CD4-positive, alpha-beta T cell treated with Interleukin-17A for 1 hour (primary cell): ENCODE measurements at regions not wholly inside any gene's neighbourhood (a gene's known extent, or its start where the extent isn't known, plus 50 kb on each side); places are given as distances from the start of the nearest gene placed in this dataset.

Experiments used
- DNase-seq: peaks from one replicate; pipeline ENCODE4 v3.0.0-alpha.2; 2020

DNA sequence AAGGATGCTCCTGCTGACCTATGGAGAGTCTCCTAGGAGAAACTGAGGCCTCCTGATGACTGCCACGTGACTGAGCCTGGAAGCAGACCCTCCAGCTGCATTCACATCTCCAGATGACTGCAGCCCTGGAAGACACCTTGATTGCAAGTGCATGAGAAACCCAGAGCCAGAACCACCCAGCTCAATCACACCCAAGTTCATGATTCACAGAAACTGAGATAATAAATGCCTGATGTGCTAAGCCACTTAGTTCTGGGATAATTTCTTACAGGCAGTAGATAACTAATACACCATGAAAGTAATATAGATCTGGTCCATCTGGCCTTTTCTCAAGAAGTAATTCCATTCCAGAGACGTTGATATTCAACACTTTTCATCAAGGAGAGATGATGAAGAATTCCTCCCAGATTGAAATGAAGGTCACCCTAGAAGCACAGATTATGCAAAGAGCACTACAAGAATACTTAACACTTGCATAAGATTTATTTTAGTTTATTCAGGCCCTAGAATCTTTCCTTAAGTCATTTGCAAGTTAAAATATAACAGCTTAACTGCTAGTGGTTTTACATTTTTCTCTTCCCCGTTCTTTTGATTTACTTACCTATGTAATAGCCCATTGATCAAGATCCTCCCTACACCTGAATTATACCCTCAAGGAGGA, 208.2 kb upstream of the INHBA start:
- DNase-seq = no peak

DNA sequence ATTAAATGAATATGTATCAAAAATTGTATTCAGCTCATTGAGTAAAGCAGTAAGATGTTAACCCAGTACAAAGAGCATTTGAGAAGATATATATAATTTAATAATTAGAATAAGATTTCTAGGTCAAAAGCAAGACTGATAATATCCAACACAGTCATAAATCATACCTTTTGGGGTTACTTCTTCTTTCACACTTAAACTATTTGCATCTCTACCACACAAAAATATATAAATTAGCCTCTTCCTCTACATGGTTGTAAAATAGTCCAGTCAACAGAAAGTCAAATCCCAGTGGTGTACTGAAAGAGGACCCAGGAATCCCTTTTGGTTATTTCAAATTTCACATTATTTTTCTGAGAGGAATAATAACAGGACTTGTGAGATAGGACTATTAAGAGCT, 204.6 kb upstream of the INHBA start:
- DNase-seq = no peak

DNA sequence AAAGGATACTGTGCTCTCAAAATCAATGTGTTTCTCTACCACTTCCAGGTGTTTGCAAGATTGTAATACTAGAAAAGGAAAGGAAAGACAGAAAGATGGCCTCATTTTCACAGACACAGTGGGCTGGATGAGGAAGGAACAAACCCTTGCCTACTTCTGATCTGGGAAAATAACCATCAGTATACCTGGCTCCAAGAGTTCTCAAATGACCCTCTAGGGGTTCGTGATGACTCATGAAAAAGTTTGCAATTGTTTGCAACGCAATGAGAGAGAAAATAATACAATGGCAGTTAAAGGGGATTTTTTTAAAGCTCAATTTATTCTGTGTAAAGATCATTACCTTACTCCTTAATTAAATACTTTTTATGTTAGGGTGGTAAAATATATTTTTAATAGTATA, 197.6 kb upstream of the INHBA start:
- no peak for DNase-seq

DNA sequence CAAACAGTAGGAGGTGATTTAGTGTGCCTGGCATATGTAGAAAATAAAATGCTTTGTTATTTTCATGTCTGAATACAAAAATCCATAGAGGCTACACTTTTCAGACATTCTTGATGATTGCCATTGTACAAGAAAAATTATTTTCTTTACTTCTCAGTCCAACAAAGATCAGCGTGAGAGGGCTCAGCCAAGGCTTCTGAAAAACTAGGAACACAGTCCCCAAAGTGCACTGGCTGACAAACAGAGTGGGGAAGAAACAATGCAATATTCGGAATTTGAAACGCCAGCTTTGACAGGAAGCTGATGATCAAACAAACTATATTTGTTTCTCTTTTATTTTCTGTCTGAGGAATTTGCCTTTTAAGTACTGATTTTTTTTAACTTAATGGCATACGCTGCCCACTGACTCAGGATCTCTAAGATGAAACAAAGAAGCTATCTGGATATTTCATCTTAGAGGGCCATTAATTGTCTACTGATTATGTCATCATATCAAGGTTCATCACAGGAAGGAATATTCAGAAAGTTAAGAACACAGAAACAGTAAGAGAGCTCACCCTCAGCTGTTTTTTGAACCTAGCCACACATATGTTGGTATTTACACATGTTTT, 197.0 kb upstream of the INHBA start:
- no peak for DNase-seq

DNA sequence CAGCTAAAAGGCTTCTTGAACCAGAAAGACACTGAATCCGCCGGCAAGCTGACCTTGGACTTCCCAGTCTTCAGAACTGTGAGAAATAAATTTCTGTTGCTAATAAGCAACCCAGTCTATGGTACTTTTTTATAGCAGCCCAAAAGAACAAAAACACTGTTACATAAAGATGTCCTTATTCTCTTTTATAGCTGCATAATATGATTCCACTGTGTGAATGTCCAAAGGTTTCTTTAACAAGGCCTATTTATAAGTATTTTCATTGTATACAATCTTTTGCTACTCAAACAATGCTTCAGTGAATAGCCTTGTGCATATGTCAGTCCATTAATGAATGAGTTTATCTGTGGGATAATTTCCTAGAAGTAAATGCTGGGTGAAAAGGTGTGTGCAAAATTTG, 190.8 kb upstream of the INHBA start:
- no peak for DNase-seq

DNA sequence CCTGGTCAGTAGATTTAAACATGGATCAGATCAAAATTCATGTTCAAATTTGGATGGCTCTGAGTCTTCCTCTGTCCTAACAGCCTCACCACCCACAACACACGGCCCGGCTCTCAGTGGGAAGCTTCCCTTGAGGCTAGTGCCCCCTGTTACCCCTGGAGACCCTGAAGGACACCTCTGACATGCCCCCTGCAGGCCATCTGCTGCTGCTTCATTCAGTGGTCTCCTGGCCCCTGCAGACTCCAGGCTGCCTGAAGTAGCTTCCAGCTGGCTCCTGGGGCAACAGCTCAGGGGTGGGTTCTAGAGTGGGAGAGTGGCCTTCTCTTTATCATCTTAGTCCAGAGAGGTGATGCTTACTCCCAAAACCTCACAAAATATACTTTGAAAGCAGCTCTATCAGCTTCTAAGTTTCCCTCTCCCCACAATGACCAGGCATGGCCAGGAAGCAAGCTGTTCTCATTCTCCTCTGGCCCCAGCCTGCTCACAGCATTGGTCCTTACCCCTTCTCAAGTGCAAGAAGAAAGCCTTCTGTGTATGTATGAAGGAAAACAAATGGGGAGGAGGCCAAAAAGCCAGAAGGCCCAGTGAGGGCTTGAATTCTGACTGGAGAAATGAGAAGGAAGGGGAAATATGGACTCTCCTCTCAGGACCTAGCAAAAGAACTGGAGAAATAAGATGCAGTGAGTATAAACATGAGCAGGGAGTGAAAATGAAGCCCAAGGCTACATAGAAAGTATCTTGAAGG, 189.6 kb upstream of the INHBA start:
- DNase-seq = no peak

DNA sequence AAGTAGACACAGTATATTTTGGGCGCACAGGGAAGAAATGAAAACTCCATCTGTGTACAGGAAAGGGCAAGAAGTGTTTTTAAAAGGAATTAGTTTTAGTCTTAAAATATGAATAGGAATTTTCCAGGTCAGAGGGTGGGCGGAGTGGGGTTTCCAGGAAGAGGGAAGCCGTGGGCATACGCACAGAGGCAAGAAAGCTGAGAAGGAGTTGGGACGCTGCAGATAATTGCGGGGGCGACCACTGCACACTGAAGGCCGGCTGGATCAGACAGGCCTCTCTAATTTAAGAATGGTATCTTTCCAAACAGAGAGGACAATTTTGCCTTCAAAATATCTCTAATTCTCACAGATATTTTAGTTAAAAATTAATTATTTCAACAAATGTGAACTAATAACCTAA, 189.1 kb upstream of the INHBA start:
- no peak for DNase-seq

DNA sequence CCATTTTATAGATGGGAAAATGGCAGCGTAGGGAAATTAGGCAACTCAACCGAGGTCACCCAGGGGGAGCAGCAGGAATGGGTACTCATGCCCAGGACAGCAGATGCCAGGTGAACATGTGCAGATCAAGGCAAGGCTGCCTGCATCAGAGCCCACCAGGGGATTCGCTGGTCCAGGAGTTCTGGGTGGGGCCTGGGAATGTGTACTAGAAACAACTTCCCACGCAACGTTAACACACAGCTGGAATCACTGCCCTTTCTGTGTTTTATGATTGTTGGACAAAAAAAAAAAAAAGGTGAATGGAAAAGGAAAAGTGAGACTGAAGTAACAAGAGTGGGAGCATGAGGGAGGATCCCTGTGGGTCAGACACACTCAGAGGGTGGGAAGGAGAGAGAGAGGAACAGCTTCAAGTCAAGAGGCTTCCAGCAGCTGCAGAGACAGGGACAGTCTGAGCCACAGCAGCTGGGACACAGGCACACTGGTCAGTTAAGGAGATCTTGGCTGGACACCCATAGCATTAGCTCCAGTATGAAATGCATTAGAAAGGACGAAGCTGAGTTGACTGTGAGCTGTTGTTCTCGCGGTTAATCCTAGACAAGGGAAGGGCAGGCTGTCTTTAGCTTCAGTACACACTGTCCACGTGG, 187.9 kb upstream of the INHBA start:
- no peak for DNase-seq

DNA sequence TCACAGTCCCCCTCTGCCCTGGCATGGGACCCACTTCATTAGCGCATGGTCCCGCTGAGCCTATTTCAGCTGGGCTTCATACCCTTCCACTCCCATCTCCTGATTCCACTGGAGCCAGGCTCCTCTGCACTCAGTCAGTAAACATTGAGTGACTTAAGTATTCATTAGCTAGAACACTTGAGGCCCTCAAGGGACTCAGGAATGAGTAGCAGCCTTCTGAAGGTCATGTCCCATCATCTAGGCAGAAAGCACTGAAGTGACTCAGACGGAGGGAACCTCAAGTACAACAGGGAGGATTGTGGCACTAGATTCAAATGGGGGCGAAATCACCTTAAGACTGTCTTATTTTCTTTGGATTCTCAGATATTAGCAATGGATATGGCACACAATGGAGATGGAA, 186.6 kb upstream of the INHBA start:
- DNase-seq = no peak

DNA sequence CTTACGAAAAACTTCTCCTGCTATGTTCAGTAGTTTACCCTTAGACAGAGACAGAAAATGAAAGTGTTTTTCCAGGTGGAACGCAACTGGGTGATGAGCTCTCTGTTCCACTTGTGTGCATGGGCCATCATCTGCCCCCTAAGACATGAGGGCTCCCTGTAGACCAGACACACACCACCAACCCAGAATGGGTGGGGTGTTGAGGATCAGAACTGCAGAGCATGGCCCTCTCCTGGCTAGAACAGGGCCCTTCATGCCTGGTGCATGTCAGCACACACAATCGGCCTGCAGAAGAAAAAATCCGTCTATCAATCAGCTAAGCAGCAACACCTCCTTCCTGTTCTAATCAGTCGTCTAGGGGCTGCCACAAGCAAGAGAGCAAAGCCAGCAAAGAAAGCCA, 186.2 kb upstream of the INHBA start:
- no peak for DNase-seq

DNA sequence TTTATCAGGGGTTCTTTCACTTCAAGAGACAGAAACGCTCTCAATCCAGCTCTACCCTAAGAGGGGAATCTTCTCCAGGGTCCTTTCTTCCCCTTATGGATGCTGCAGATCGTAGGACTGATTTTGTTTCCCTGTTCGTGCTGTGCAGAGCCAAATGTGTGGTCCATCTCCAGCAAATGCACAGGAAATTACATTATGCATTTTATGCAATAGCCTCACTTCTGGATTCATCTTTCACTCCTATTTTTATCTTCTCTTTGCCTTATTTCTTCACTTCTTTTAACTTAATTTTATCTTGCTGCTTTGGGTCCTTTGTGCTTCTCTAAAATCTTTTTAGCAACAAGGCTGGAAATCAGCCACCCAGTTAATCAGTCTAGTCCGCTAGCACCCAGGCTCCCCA, 184.5 kb upstream of the INHBA start:
- no peak for DNase-seq

DNA sequence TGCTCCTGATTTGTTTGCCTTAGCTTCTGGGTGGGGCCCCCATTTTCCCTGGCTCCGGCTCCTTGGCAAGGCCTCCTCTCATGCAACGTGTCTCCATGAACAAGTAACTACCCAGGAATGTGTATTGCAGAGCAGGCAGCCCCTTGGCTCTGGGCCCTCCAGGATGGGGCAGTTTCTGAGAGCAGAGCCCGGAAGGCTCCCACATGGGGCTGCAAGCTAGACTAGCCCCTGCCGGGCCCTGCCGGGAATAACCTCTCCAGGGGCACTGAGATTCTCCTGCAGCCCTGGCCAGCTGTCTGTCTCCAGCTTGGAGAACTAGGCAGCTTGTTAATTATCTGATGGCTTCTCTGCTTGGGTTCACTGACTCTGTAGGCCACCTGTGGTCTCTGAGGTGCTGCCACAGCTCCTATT, 184.0 kb upstream of the INHBA start:
- no peak for DNase-seq

DNA sequence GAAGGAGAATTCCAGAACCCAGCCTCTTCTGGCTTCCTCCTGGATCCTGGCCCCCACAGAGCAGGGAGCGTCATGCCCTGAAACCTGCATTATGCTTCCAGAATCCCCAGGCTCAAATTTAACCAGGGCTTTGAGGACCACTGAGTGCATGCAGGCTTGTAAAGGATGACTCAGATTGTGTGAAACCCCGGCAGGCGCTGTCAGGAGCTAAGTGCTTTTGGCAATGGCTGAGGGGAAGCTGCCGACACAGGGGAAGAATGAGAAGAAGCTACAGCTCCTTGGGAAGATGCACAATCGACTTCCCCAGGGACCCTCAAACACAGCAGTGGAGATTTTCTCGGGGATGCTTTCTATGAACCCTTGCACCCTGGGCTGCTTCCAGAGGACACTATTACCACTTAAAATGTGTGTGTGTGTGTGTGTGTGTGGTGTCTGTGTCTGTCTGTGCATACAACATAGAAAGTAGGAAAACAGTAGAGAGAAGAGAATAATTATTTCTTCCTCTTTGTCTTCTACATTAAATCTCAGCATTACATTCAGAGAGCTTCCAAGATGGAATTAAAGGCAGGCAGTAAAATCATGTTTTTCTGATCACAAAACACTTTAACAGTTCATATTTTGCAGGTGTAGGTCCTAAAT, 183.5 kb upstream of the INHBA start:
- DNase-seq = no peak

DNA sequence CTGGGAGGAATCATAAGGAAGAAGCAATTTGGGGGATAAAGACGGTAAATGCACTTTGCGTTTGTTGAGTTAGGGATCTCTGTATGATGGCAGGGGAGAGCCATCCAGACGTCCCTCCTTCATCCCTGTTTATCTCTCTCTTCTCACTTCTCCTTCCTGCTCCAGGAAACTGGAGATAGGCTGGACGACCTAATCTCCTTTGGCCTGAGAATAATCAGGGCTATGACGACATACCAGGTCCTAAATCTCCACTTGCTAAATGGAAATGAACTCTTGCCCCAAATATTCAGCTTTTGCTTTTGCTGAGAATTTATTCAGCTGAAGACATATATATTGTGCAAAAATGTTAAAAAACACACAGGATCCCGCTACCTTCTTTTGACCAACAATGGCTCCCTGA, 182.9 kb upstream of the INHBA start:
- no peak for DNase-seq

DNA sequence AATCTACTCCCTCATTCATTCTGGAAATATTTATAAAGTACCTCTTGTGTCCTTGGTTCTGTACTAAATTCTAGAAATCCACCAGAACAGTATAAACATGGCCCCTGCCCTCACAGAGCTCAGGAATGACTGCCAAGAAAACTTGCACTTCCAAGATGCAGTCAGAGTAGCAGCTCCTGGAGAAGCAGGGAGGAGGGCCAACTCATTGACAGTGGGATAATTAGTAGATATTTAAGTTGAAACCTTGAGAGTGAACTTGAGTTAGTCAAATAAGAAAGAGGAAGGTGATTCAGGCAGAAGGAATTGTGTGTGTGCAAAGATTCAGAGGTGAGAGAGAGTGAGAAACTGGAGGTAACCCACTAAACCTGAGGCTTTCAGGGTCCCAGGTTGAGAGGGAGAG, 182.2 kb upstream of the INHBA start:
- DNase-seq = no peak

DNA sequence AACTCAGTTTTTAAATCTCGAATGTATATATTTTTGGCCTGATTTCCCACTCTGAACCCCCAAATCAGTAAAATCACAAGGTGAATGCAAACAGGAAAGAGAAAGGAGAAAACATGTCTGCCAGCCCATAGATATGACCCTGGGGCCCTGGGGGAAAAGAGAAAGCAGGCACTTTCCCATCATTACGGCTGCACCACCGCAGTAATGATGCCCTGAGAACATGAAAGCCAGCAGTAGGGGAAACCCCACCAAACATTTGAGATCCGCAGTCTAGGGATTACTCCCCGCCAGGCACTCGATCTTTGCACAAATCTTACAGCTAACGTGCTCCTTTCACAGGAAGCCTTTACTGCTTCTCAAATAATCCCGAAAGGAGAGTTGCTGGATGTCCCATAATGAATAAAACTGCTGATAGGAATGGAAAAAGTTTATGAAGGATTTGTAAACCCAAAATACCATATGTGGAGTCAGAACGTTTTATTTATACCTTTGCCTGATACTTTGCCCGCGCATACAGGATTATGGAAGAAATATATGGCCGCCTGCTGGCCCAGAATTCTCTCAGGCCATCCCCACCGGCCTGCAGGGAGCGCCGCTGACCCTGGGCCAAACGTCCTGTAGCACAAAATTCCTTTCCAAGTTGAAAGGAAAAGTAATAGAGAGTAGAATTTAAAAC, 180.0 kb upstream of the INHBA start:
- no peak for DNase-seq

DNA sequence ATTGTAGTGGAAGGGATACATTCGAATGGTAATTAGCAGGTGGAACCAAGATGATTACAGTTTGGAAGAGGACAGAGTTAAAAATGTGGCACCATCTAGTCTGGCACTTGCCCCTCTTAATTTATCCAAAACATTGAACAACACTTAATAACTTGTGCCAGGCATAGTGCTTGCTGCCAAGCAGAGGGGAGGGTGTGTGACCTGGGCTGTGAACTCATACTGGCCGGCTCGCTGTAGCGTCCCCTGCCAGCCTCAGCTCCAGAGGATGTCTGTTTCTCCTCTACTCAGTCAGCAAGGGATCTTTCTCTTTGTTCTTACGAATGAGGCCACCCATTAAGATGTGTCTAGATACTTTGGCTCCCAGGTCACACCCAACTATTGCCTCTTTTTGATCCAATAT, 179.4 kb upstream of the INHBA start:
- no peak for DNase-seq

DNA sequence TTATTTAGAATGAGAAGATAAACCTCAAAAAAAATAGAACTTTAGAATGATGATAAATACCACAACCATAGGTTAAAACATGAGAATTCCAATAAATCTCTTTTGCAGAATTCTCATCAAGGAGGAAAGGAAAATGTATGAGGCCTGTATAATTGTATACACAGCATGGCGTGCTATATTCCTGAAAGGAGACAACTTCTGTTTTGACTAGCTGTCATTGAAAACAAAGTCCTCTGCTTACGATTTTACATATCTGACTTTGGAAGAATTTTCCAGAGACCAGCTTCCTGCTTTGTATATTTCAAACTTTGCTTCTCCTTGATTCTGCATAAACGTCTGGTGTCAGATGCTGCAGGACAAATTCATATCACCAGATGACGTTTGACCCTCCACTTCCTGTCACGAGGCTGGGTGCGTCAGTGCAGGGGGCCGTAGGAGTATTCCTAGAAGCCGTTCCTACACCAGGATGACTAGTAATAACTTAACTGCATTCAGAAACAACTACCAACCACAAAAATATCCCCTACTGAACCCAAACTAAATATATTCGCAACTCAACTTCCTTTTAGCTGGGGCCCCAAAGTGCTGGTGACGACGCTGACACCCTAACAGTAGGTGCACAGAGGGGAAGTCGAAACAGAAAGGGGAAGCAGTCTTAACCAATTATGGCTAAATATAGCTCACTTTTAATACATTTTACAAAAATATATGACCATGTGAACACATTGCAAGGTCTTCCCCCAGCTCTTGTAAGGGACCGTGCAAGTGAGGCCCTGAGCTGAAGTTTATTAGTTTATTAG, 178.6 kb upstream of the INHBA start:
- DNase-seq = peak; percentile 81

DNA sequence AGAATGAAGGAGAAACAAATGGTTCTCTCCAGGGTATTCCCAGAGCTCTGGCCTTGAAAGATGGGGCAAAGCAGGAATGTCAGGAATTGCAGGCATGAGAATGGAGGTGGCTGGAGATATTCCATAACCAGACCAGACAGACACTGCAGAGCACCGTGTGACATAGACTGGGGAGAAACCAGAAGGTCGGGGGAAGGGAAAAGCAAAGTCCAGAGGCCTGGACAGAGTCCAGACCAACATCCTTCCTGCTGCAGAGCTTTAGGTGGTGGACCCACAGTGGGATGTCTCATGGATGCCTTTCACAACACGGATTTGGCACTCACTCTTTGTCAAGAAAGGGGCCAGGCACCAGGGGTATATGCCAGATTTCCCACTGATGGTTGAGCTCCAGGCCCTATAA, 177.2 kb upstream of the INHBA start:
- no peak for DNase-seq

DNA sequence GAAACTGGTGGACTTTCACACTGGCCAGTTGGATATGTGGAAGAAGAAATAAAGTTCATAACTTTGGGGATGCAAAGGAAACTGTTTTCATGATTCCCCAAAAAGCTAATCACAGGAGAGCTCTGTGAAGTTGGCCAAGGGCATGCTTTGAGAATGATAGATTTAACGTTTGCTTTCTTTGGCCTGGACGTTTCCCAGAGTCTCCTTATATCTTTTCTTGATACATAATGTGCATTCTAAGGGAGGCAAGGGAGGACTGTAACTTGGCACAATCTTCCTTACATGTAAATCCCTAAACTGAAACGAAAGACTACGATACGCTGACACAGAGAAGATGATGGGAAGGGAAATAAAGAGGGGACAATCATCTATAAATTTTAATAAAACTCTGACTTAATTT, 176.5 kb upstream of the INHBA start:
- no peak for DNase-seq

DNA sequence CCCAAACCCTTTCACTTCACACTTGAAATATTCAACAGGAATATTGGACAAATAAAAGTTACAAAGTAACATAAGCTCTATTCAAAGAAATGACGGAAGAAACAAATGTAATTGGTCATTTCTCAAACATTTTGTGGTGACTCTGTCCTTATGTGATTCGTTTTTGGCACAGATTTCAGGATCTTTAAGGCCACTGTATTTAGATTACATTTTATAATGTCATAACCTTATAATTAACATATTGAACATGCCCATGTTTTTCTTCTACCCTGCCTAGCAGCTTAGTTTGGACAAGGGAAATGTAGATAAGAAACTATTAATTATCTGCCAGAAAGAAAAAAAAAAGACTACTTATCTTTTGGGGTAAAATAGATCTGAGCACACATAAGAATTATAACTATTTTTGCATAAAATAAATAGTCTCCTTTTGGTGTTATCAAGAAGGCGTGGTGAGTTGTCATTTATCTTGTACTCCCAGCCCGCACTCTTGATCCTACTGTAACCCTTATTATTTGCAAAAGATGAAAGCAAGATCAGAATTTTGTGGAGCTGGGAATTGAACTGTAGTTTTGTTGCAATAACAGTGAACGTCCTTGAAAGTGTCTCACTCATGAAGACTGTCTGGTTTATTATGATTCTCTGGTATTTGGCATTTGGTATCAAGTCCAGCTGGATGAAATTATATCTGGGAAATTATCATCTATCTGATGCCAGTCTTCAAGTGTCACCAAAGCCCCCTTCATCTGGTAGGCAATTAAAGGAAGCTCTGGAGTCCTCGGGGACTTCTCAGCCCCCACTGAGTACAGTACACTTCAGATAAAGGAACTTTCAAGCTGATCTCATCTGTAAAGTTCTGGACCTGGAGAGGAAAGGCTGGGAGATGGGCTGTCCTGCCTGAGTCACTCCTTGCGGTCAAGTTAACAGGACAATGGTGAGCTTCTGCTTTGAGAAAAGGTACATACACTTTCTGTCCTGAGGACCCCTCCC, 175.7 kb upstream of the INHBA start:
- DNase-seq = no peak
